ENCODE measurements at regions not wholly inside any gene's neighbourhood (a gene's known extent, or its start where the extent isn't known, plus 50 kb on each side); places are given as distances from the start of the nearest gene placed in this dataset.

DNA sequence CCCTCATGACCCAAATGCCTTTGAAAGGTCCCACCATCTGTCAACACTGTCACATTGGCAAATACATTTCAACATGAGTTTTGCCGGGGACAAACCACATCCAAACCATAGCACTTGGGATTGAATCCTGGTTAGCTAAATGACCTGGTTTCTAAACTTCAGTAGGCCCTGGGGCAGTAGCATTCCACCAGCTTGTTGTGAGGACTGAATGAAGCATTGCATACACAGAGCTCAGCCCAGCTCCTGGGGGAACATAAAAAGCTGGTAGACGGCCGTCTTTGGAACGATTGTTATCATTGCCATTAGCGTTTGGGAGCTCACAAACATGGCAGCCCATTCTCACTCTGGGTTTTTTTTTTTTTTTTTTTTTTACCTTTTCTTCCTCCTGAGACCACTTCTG is 57.5 kb upstream of the CXCR4 start:
- no CpG with 5 or more reads among the region's 5 CpGs for WGBS (ENCODE audit: extremely low coverage, insufficient read length, low lambda C conversion rate)
- no peaks in the 10 kb centered on the region for H3K79me1 ChIP-seq (ENCODE audit: insufficient read depth, low read depth, low read length, poor library complexity, severe bottlenecking)
- H2BK120ac ChIP-seq (ENCODE audit: low read depth, low read length, poor library complexity, severe bottlenecking) = no peak overlapping the region
- H2BK5ac ChIP-seq (ENCODE audit: insufficient read length, low read length) = no peak overlapping the region
- H3K14ac ChIP-seq (ENCODE audit: insufficient read depth, low read length) = no peak overlapping the region
- H3K56ac ChIP-seq (ENCODE audit: insufficient read length, low read depth, low read length) = no peak overlapping the region
- no peak for TF ChIP-seq CTCF (conservative IDR thresholded peaks at IDR 0.05)
- no peaks in the 10 kb centered on the region for H4K20me1 ChIP-seq (ENCODE audit: control insufficient read depth, insufficient read depth, insufficient read length)
- H3K23me2 ChIP-seq (ENCODE audit: insufficient read length, low read depth, low read length, poor library complexity, severe bottlenecking) = no peaks in the 10 kb centered on the region
- no peak overlapping the region for H2BK12ac ChIP-seq (ENCODE audit: insufficient read length, low read depth, low read length)
- Mint-ChIP-seq H3K9me3 (no peaks in the 10 kb centered on the region), H3K27ac (no peak overlapping the region), H3K4me3 (no peak overlapping the region), H3K27me3 (ENCODE audit: low read depth) (peaks cover 3% of the 10 kb centered on the region), H3K36me3 (ENCODE audit: insufficient read depth in 1 of 3, low read depth in 3 of 3) (peaks cover 0 to 3% (median 0%) of the 10 kb centered on the region in 3 experiments; a peak in 2 of 7 replicates), H3K4me1 (peaks cover 15 to 16% of the 10 kb centered on the region in 2 experiments)
- no peak overlapping the region for H4K5ac ChIP-seq (ENCODE audit: insufficient read length, low read depth, low read length)
- no peak for DNase-seq
- H2AK5ac ChIP-seq (ENCODE audit: insufficient read length, low read length) = no peak overlapping the region
- no peak overlapping the region for H2BK15ac ChIP-seq (ENCODE audit: low read depth, low read length)
- no peak overlapping the region for H4K91ac ChIP-seq (ENCODE audit: insufficient read length, low read depth, low read length)
- H3K9me3 ChIP-seq (ENCODE audit: control insufficient read depth, low read depth, low read length) = no peaks in the 10 kb centered on the region
- no peaks in the 10 kb centered on the region for H3K27me3 ChIP-seq (ENCODE audit: insufficient read depth, low read length)
- no peak overlapping the region for H3K9ac ChIP-seq (ENCODE audit: extremely low read depth, insufficient read length, low read length)
- no peak overlapping the region for H3T11ph ChIP-seq (ENCODE audit: low read length)
- no peak overlapping the region for H3K4me2 ChIP-seq (ENCODE audit: insufficient read depth, insufficient read length, low read length)
- H2AFZ ChIP-seq (ENCODE audit: low read length) = no peak overlapping the region
- no peak overlapping the region for H3K4ac ChIP-seq (ENCODE audit: low read depth, low read length)
- H3K23ac ChIP-seq (ENCODE audit: insufficient read length, low read depth, low read length) = no peak overlapping the region
- no peak overlapping the region for H2BK20ac ChIP-seq (ENCODE audit: low read depth, low read length, poor library complexity, severe bottlenecking)
- no peak overlapping the region for H3K27ac ChIP-seq (ENCODE audit: insufficient read length, low read depth, low read length)
- H4K8ac ChIP-seq (replicated peaks; ENCODE audit: insufficient read length, low read depth, low read length) = no peak overlapping the region
- no peaks in the 10 kb centered on the region for H3K79me2 ChIP-seq (ENCODE audit: insufficient read depth, low read length)
- no peak overlapping the region for H3K18ac ChIP-seq (ENCODE audit: insufficient read length, low read depth, low read length)
- H3K4me1 ChIP-seq (ENCODE audit: insufficient read depth, low read length) = no peaks in the 10 kb centered on the region
